ENCODE measurements at regions not wholly inside any gene's neighbourhood (a gene's known extent, or its start where the extent isn't known, plus 50 kb on each side); places are given as distances from the start of the nearest gene placed in this dataset.

- FAIRE-seq: no peak
Measured at GRCh38 chr1:34670982-34671381, 83.9 kb upstream of the GJB5 start.

GRCh38 chr1:34671887-34672286 is 83.0 kb upstream of the GJB5 start:
- no peak for FAIRE-seq

GRCh38 chr1:34681480-34682451 is 73.1 kb upstream of the GJB5 start:
- FAIRE-seq: no peak

- FAIRE-seq: no peak
Measured at GRCh38 chr1:34682452-34683223, 72.2 kb upstream of the GJB5 start.

- no peak for FAIRE-seq
Measured at GRCh38 chr1:34683616-34684015, 71.2 kb upstream of the GJB5 start.

GRCh38 chr1:34684266-34684665 is 70.6 kb upstream of the GJB5 start:
- no peak for FAIRE-seq

GRCh38 chr1:34685225-34685624 is 69.6 kb upstream of the GJB5 start:
- no peak for FAIRE-seq

GRCh38 chr1:34686531-34686930 is 68.3 kb upstream of the GJB5 start:
- FAIRE-seq: no peak

GRCh38 chr1:34688006-34688741 is 66.7 kb upstream of the GJB5 start:
- FAIRE-seq: no peak

- no peak for FAIRE-seq
Measured at GRCh38 chr1:34690269-34690668, 64.6 kb upstream of the GJB5 start.

- no peak for FAIRE-seq
Measured at GRCh38 chr1:34693081-34693480, 61.8 kb upstream of the GJB5 start.

GRCh38 chr1:34694383-34694782 is 60.5 kb upstream of the GJB5 start:
- FAIRE-seq: no peak

- no peak for FAIRE-seq
Measured at GRCh38 chr1:34695580-34695979, 59.3 kb upstream of the GJB5 start.

- FAIRE-seq: no peak
Measured at GRCh38 chr1:34696230-34696629, 58.6 kb upstream of the GJB5 start.

GRCh38 chr1:34696981-34697380 is 57.9 kb upstream of the GJB5 start:
- no peak for FAIRE-seq

GRCh38 chr1:34697818-34698217 is 57.0 kb upstream of the GJB5 start:
- FAIRE-seq: no peak

GRCh38 chr1:34701326-34702060 is 53.4 kb upstream of the GJB5 start:
- FAIRE-seq: peak; percentile 98
